ENCODE measurements at regions not wholly inside any gene's neighbourhood (a gene's known extent, or its start where the extent isn't known, plus 50 kb on each side); places are given as distances from the start of the nearest gene placed in this dataset.

DNA sequence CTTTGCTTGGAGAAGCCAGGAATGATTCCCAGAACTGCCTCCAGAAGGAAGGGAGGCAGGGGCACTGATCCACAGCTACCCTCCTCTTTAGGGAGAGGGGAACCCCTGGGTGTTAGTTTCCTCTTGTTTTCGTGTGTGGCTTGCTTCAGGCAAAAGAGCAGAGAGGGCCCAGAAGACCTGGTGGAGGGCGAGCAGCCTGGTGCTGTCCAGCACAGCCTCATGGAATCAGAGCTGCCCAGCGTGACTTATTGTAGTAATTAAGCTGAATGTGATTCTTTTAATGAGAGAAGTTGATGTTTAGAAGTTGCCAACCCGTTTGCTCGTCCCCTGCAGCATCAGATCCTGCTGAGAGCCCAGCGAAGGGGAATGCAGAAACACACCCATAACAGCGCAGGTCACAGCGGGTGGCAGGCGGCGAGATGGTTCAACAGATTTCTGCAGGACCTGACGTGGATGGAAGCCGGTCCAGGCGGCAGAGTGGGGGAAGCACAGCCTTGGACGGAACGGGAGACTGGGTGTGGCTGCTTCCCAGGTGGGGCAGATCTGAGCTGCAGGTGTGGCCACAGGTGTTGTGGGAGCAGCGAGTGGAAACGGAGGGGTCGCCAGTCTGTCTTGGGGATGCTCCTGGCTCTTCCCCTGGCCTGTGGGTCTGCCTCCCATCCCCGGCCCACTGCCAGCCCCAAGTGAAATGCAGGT, 53.7 kb upstream of the SHH start:
- Histone ChIP-seq H3K36me3 (ENCODE audit: control insufficient read depth in 2 of 2, extremely low read depth in 1 of 2, insufficient read depth in 2 of 2, low read length in 2 of 2) (no peaks in the 10 kb centered on the region), H3K9me3 (replicated peaks; ENCODE audit: control insufficient read depth, insufficient read depth, low read length) (no peaks in the 10 kb centered on the region), H4K20me1 (replicated peaks; ENCODE audit: control insufficient read depth, extremely low read depth, insufficient read depth, low read length) (no peaks in the 10 kb centered on the region), H3K4me1 (ENCODE audit: control insufficient read depth, extremely low read depth, insufficient read depth, low read length) (no peaks in the 10 kb centered on the region), H3K79me2 (ENCODE audit: control insufficient read depth, insufficient read depth, low read length) (no peaks in the 10 kb centered on the region), H3K27ac (ENCODE audit: insufficient read depth, low read depth, low read length) (no peak overlapping the region), H3K27me3 (ENCODE audit: control insufficient read depth in 2 of 2, insufficient read depth in 2 of 2, low read length in 2 of 2) (no peaks in the 10 kb centered on the region), H3K4me3 (replicated peaks in 1 of 3; ENCODE audit: insufficient read depth in 1 of 3, low read depth in 1 of 3, low read length in 3 of 3) (no peak overlapping the region), H2AFZ (ENCODE audit: low read depth, low read length) (no peak overlapping the region), H3K9ac (replicated peaks; ENCODE audit: extremely low read depth, insufficient read depth, low read length) (no peak overlapping the region), H3K9me1 (replicated peaks; ENCODE audit: control insufficient read depth, extremely low read depth, insufficient read depth, low read length) (no peaks in the 10 kb centered on the region), H3K4me2 (ENCODE audit: insufficient read depth, low read length) (no peak overlapping the region)
- intact Hi-C loops (cut with micrococcal nuclease) (no loop called here), dilution Hi-C loops (cut with MboI; ENCODE audit: extremely low pct_ligation_motif_present, low sequenced_read_pairs) (no loop called here)
- no peak for TF ChIP-seq EZH2 (IDR thresholded peaks at IDR 0.05; ENCODE audit: borderline replicate concordance, low read depth, low read length, severe bottlenecking)
- FAIRE-seq (no peak), DNase-seq (ENCODE audit: low read depth, low spot score) (no peak)
- POLR2A ChIA-PET, result no interaction called here
- CTCF ChIA-PET, result no interaction called here
- BruUV-seq (replicated peaks), result no TSS peak

DNA sequence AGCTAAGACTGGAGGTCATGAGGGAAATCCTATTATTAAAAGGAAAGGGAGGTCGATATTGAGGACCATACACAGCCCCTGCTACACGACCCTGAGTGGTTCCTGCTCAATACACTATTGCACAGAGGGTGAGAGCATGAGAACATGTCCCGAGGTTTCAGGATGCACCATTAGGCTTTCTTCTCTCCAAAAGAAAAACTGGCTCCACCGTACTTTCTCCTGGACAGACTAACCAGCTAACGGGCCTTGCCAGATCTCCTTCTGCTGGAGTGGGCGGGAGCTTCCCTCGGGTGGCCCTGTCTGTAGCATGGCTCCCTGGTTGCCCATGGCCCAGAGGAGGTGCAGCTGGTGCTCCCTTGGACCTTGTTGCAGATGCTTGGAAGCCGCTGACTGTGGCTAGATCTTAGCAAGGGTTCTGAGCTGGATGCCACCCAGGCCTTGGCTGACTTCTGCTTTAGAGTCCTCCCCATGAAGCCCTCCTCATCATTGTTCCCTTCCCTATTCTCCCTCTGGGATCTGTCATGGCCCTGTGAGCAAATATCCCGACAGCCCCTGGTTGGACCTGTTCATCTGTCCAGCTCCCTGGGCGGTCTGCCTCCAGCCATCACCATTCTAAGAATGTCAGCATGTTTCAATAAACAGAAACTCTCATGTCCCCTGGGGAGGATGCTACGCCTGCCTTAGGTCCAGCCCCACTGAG, 52.9 kb upstream of the SHH start:
- BruUV-seq (replicated peaks), result no TSS peak
- Histone ChIP-seq H2AFZ (ENCODE audit: low read depth, low read length) (no peak overlapping the region), H3K4me3 (replicated peaks in 1 of 3; ENCODE audit: insufficient read depth in 1 of 3, low read depth in 1 of 3, low read length in 3 of 3) (no peak overlapping the region), H3K27me3 (ENCODE audit: control insufficient read depth in 2 of 2, insufficient read depth in 2 of 2, low read length in 2 of 2) (no peaks in the 10 kb centered on the region), H3K4me2 (ENCODE audit: insufficient read depth, low read length) (no peak overlapping the region), H3K9ac (replicated peaks; ENCODE audit: extremely low read depth, insufficient read depth, low read length) (no peak overlapping the region), H3K27ac (ENCODE audit: insufficient read depth, low read depth, low read length) (no peak overlapping the region), H3K9me3 (replicated peaks; ENCODE audit: control insufficient read depth, insufficient read depth, low read length) (no peaks in the 10 kb centered on the region), H3K36me3 (ENCODE audit: control insufficient read depth in 2 of 2, extremely low read depth in 1 of 2, insufficient read depth in 2 of 2, low read length in 2 of 2) (no peaks in the 10 kb centered on the region), H3K4me1 (ENCODE audit: control insufficient read depth, extremely low read depth, insufficient read depth, low read length) (no peaks in the 10 kb centered on the region), H3K79me2 (ENCODE audit: control insufficient read depth, insufficient read depth, low read length) (no peaks in the 10 kb centered on the region), H3K9me1 (replicated peaks; ENCODE audit: control insufficient read depth, extremely low read depth, insufficient read depth, low read length) (no peaks in the 10 kb centered on the region), H4K20me1 (replicated peaks; ENCODE audit: control insufficient read depth, extremely low read depth, insufficient read depth, low read length) (no peaks in the 10 kb centered on the region)
- FAIRE-seq (no peak), DNase-seq (ENCODE audit: low read depth, low spot score) (no peak)
- ChIA-PET CTCF (no interaction called here), POLR2A (no interaction called here)
- no peak for TF ChIP-seq MYC (IDR thresholded peaks at IDR 0.05; ENCODE audit: low read depth, low read length)
- TF ChIP-seq, protein P1, sequence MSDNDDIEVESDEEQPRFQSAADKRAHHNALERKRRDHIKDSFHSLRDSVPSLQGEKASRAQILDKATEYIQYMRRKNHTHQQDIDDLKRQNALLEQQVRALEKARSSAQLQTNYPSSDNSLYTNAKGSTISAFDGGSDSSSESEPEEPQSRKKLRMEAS (IDR thresholded peaks at IDR 0.05; ENCODE audit: insufficient read depth, insufficient read length), result no peak
- TF ChIP-seq FOS (IDR thresholded peaks at IDR 0.05; ENCODE audit: borderline replicate concordance, insufficient read depth, low read length), result no peak
- TF ChIP-seq, protein P2, sequence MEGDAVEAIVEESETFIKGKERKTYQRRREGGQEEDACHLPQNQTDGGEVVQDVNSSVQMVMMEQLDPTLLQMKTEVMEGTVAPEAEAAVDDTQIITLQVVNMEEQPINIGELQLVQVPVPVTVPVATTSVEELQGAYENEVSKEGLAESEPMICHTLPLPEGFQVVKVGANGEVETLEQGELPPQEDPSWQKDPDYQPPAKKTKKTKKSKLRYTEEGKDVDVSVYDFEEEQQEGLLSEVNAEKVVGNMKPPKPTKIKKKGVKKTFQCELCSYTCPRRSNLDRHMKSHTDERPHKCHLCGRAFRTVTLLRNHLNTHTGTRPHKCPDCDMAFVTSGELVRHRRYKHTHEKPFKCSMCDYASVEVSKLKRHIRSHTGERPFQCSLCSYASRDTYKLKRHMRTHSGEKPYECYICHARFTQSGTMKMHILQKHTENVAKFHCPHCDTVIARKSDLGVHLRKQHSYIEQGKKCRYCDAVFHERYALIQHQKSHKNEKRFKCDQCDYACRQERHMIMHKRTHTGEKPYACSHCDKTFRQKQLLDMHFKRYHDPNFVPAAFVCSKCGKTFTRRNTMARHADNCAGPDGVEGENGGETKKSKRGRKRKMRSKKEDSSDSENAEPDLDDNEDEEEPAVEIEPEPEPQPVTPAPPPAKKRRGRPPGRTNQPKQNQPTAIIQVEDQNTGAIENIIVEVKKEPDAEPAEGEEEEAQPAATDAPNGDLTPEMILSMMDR (IDR thresholded peaks at IDR 0.05; ENCODE audit: extremely low read depth in 1 of 2, insufficient read depth in 1 of 2, low read depth in 1 of 2, low read length in 2 of 2), result no peak
- no peak for TF ChIP-seq JUN (IDR thresholded peaks at IDR 0.05; ENCODE audit: borderline replicate concordance, insufficient read depth, insufficient read length, low read depth)
- no peak for TF ChIP-seq POLR2A (IDR thresholded peaks at IDR 0.05; ENCODE audit: low read depth, low read length)
- TF ChIP-seq EZH2 (IDR thresholded peaks at IDR 0.05; ENCODE audit: borderline replicate concordance, low read depth, low read length, severe bottlenecking), result no peak
- dilution Hi-C loops (cut with MboI; ENCODE audit: extremely low pct_ligation_motif_present, low sequenced_read_pairs) (no loop called here), intact Hi-C loops (cut with micrococcal nuclease) (no loop called here)
